Gastrocnemius medialis (tissue), 4 donors: ENCODE measurements at regions not wholly inside any gene's neighbourhood (a gene's known extent, or its start where the extent isn't known, plus 50 kb on each side); places are given as distances from the start of the nearest gene placed in this dataset.

Source experiments
- ATAC-seq, 2 donors: fragments of 150-250 bp; one replicate each; pipeline ENCODE4 v1.9.1; 2016
- DNase-seq, 2 donors: peaks; one replicate each; pipeline ENCODE4 v3.0.0-alpha.2; 2019
- H3K27ac ChIP-seq, 4 donors: fragments of 200-600 bp; sonication (generic); 1 replicate in 1 of 4; 2 replicates in 3 of 4; pipeline ENCODE4 v1.5.1; 2016 to 2018; ENCODE audit warnings: mild to moderate bottlenecking in 2 of 4, moderate library complexity in 1 of 4
- H3K27me3 ChIP-seq, 3 donors: fragments of 200-600 bp; sonication (generic) in 2 of 3; 1 replicate in 1 of 3; 2 replicates in 2 of 3; pipeline versions ENCODE4 v1.5.1 to v1.6.0; 2016 to 2019; ENCODE audit warnings: mild to moderate bottlenecking in 1 of 3, moderate library complexity in 1 of 3
- H3K36me3 ChIP-seq, 2 donors: fragments of 200-600 bp; sonication (generic) in 1 of 2; one replicate each; pipeline ENCODE4 v1.5.1; 2017 to 2018
- H3K4me1 ChIP-seq, 2 donors: fragments of 200-600 bp; sonication (generic) in 1 of 2; one replicate each; pipeline ENCODE4 v1.5.1; 2016 to 2017; ENCODE audit warnings: mild to moderate bottlenecking in 2 of 2
- H3K4me3 ChIP-seq, 4 donors: fragments of 200-600 bp; sonication (generic) in 3 of 4; 1 replicate in 1 of 4; 2 replicates in 3 of 4; pipeline ENCODE4 v1.5.1; 2016 to 2019; ENCODE audit warnings: mild to moderate bottlenecking in 2 of 4
- H3K9me3 ChIP-seq, 3 donors: fragments of 200-600 bp; sonication (generic) in 2 of 3; 1 replicate in 1 of 3; 2 replicates in 2 of 3; pipeline ENCODE4 v1.5.1; 2016 to 2019
- POLR2A ChIP-seq, 2 donors: fragments of 450-650 bp; IDR thresholded peaks; one replicate each; pipeline ENCODE4 v1.6.1; 2017; ENCODE audit warnings: antibody characterized with exemption in 2 of 2, mild to moderate bottlenecking in 2 of 2, moderate library complexity in 2 of 2
- in situ Hi-C, 4 donors: fragments of 200-750 bp; cut with MboI; loops; one replicate each; pipeline versions ENCODE4 v1.15.0 to v1.8.0; 2017; ENCODE audit warnings: low sequenced_read_pairs in 4 of 4
- intact Hi-C: fragments of 100-400 bp; cut with DNase I; formaldehyde crosslinking; loops from one replicate; pipeline ENCODE4 v1.15.1; 2023; ENCODE audit warnings: low total_unique reads
- TF ChIP-seq, protein P1 (sequence below), 5 experiments: fragments of 450-650 bp in 3 of 5; fragments of 200-600 bp in 2 of 5; sonication (generic) in 2 of 5; IDR thresholded peaks in 4 of 5; conservative IDR thresholded peaks in 1 of 5; 1 replicate in 4 of 5; 2 replicates in 1 of 5; pipeline ENCODE4 v1.5.1; 2016 to 2019; ENCODE audit warnings: antibody characterized with exemption in 5 of 5, mild to moderate bottlenecking in 3 of 5, moderate library complexity in 3 of 5

DNA sequence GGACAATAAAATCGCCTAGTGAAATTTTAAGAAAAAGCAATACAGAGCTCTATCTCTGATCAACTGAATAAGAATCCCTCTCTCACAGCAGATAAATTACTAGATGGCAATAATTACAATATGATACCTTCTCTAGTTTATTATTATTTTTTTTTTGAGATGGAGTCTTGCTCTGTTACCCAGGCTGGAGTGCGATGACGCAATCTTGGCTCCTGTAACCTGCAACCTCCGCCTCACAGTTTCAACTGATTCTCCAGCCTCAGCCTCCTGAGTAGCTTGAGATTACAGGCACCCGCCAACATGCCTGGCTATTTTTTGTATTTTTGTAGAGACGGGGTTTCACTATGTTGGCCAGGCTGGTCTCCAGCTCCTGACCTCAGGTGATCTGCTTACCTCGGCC, 129.3 kb upstream of the PTCHD4 start:
- DNase-seq: no peak
- Histone ChIP-seq H3K4me1 (no peaks in the 10 kb centered on the region), H3K27me3 (no peaks in the 10 kb centered on the region), H3K9me3 (peaks cover 0 to 4% (median 0%) of the 10 kb centered on the region in 3 donors), H3K36me3 (no peaks in the 10 kb centered on the region), H3K4me3 (no peak overlapping the region), H3K27ac (no peak overlapping the region)
- intact Hi-C loops (no loop called here), in situ Hi-C loops (no loop called here)
- TF ChIP-seq, protein P1, sequence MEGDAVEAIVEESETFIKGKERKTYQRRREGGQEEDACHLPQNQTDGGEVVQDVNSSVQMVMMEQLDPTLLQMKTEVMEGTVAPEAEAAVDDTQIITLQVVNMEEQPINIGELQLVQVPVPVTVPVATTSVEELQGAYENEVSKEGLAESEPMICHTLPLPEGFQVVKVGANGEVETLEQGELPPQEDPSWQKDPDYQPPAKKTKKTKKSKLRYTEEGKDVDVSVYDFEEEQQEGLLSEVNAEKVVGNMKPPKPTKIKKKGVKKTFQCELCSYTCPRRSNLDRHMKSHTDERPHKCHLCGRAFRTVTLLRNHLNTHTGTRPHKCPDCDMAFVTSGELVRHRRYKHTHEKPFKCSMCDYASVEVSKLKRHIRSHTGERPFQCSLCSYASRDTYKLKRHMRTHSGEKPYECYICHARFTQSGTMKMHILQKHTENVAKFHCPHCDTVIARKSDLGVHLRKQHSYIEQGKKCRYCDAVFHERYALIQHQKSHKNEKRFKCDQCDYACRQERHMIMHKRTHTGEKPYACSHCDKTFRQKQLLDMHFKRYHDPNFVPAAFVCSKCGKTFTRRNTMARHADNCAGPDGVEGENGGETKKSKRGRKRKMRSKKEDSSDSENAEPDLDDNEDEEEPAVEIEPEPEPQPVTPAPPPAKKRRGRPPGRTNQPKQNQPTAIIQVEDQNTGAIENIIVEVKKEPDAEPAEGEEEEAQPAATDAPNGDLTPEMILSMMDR (IDR thresholded peaks at IDR 0.05 in 4 of 5, conservative IDR thresholded peaks at IDR 0.05 in 1 of 5): no peak
- TF ChIP-seq POLR2A (IDR thresholded peaks at IDR 0.05): no peak
- no peak for ATAC-seq

DNA sequence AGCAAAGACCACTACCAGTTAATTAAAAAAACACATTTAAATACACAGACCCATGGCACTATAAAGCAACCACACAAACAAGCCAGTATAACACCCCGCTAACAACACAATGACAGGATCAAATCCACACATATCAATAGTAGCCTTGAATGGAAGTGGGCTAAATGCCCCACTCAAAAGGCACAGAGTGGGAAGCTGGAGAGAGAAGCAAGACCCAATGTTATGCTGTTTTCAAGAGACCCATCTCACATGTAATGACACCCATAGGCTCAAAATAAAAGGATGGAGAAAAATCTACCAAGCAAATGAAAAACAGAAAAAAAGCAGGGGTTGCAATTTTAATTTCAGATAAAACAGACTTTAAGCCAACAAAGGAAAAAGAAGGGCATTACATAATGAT, 125.4 kb upstream of the PTCHD4 start:
- intact Hi-C loops: no loop called here
- DNase-seq (no peak), ATAC-seq (no peak)
- Histone ChIP-seq H3K4me3 (no peak overlapping the region), H3K27me3 (no peaks in the 10 kb centered on the region), H3K36me3 (no peaks in the 10 kb centered on the region), H3K9me3 (peaks cover 0 to 4% (median 0%) of the 10 kb centered on the region in 3 donors), H3K27ac (no peak overlapping the region), H3K4me1 (no peaks in the 10 kb centered on the region)
- in situ Hi-C loops: no loop called here
- no peak for TF ChIP-seq POLR2A (IDR thresholded peaks at IDR 0.05)
- TF ChIP-seq, protein P1 (IDR thresholded peaks at IDR 0.05 in 4 of 5, conservative IDR thresholded peaks at IDR 0.05 in 1 of 5): no peak

DNA sequence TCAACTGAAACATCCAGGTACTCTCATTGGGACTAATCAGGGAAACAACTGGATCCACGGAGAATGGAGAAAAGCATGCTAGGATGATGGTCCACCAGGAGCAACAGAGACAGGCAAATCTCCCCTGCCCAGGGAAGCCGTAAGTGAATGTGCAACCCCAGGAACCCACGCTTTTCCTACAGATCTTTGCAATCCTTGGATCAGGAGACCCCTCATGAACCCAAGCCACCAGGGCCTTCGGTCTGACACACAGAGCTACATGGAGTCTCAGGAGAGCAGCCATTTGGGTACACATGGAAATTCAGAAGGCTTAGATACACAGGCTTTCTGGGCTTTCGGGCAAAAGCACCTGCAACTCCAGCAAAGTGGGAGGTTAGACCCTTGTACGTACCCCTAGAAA, 122.1 kb upstream of the PTCHD4 start:
- H3K4me1 ChIP-seq: no peaks in the 10 kb centered on the region
- DNase-seq: no peak
- TF ChIP-seq POLR2A (IDR thresholded peaks at IDR 0.05): no peak
- TF ChIP-seq, protein P1 (IDR thresholded peaks at IDR 0.05 in 4 of 5, conservative IDR thresholded peaks at IDR 0.05 in 1 of 5): no peak
- H3K9me3 ChIP-seq: peaks cover 0 to 4% (median 0%) of the 10 kb centered on the region in 3 donors
- no peaks in the 10 kb centered on the region for H3K27me3 ChIP-seq
- H3K27ac ChIP-seq: no peak overlapping the region
- ATAC-seq: no peak
- intact Hi-C loops: no loop called here
- in situ Hi-C loops: no loop called here
- H3K36me3 ChIP-seq: no peaks in the 10 kb centered on the region
- H3K4me3 ChIP-seq: no peak overlapping the region

DNA sequence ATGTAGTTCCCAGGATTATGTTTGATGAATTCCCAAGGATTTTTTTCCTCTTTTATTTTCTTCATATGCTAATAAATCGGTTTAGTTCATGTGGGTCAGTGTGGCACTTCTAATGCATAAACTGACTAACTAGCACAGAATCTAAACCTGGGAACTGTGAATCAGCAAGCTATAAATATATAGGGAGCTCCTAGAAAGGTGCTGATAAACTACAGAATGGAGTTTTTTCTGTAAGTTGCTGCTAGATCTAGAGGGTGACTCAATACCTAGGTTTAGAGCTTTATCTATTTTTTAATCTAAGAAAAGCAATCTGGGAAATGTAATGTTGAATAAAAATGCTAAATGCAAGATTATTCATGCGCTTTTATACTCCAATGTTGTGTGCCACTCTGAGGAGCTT, 118.8 kb upstream of the PTCHD4 start:
- no peak for TF ChIP-seq POLR2A (IDR thresholded peaks at IDR 0.05)
- TF ChIP-seq, protein P1 (IDR thresholded peaks at IDR 0.05 in 4 of 5, conservative IDR thresholded peaks at IDR 0.05 in 1 of 5): no peak
- in situ Hi-C loops (no loop called here), intact Hi-C loops (no loop called here)
- Histone ChIP-seq H3K27me3 (no peaks in the 10 kb centered on the region), H3K27ac (no peak overlapping the region), H3K9me3 (no peaks in the 10 kb centered on the region), H3K36me3 (no peaks in the 10 kb centered on the region), H3K4me1 (no peaks in the 10 kb centered on the region), H3K4me3 (no peak overlapping the region)
- ATAC-seq (no peak), DNase-seq (no peak)

DNA sequence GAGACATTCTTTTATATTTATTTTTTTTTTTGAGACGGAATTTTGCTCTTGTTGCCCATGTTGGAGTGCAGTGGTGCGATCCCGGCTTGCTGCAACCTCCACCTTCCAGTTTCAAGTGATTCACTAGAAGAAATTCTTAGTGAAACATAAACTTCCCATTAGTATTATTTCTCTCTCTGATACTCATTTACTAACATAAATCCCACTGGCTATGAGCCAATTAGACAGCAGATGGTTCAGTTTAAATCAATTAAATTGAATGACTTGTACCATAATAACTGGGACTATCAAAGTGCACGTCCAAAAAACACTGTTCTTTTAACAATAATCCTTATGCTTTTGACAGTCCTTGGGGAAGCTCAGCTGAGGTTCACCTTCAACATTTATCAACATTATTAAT, 111.2 kb upstream of the PTCHD4 start:
- H3K9me3 ChIP-seq: no peaks in the 10 kb centered on the region
- H3K36me3 ChIP-seq: no peaks in the 10 kb centered on the region
- no peak for ATAC-seq
- no peak for DNase-seq
- H3K27me3 ChIP-seq: no peaks in the 10 kb centered on the region
- H3K4me1 ChIP-seq: no peaks in the 10 kb centered on the region
- H3K27ac ChIP-seq: no peak overlapping the region
- TF ChIP-seq, protein P1 (IDR thresholded peaks at IDR 0.05 in 4 of 5, conservative IDR thresholded peaks at IDR 0.05 in 1 of 5): no peak
- TF ChIP-seq POLR2A (IDR thresholded peaks at IDR 0.05): no peak
- H3K4me3 ChIP-seq: no peak overlapping the region
- in situ Hi-C loops: no loop called here
- intact Hi-C loops: no loop called here
